Kidney (tissue), 13 donors: ENCODE measurements at regions not wholly inside any gene's neighbourhood (a gene's known extent, or its start where the extent isn't known, plus 50 kb on each side); places are given as distances from the start of the nearest gene placed in this dataset.

Source experiments
- DNase-seq, 5 donors: peaks; one replicate each; pipeline ENCODE4 v3.0.0-alpha.2; 2013 to 2020
- FAIRE-seq: peaks from 2 replicates; lab custom pipeline; 2012; peaks lifted over from hg19 to GRCh38; lab: Jason Lieb, UNC
- H3K27ac ChIP-seq, 2 donors: one replicate each; pipeline ENCODE4 v1.7.0; 2013; ENCODE audit warnings: low read depth in 2 of 2, low read length in 2 of 2, inconsistent platforms in 1 of 2
- H3K27me3 ChIP-seq: one replicate; pipeline ENCODE4 v1.7.1; 2013; ENCODE audit warnings: low read length, inconsistent platforms; ENCODE audit not compliant: control insufficient read depth, insufficient read depth
- H3K36me3 ChIP-seq, 3 donors: one replicate each; pipeline versions ENCODE4 v1.7.0 to v1.7.1; 2013; ENCODE audit warnings: low read length in 3 of 3, control low read depth in 1 of 3, inconsistent platforms in 1 of 3; ENCODE audit not compliant: insufficient read depth in 3 of 3, control insufficient read depth in 2 of 3
- H3K4me1 ChIP-seq, 3 donors: one replicate each; pipeline versions ENCODE4 v1.7.0 to v1.7.1; 2013; ENCODE audit warnings: low read length in 3 of 3, inconsistent platforms in 1 of 3, low read depth in 1 of 3; ENCODE audit not compliant: control insufficient read depth in 2 of 3, insufficient read depth in 2 of 3
- H3K4me3 ChIP-seq, 3 donors: one replicate each; pipeline versions ENCODE4 v1.7.0 to v1.8.1; 2013; ENCODE audit warnings: low read length in 3 of 3, control low read depth in 1 of 3, inconsistent platforms in 1 of 3
- H3K9ac ChIP-seq, 3 donors: one replicate each; pipeline versions ENCODE4 v1.7.0 to v1.7.1; 2013; ENCODE audit warnings: low read length in 3 of 3, control low read depth in 1 of 3, inconsistent platforms in 1 of 3
- H3K9me3 ChIP-seq, 3 donors: one replicate each; pipeline versions ENCODE4 v1.7.0 to v1.7.1; 2013; ENCODE audit warnings: low read length in 3 of 3, control low read depth in 1 of 3, inconsistent platforms in 1 of 3; ENCODE audit not compliant: control insufficient read depth in 2 of 3, insufficient read depth in 1 of 3
- intact Hi-C: fragments of 100-400 bp; cut with DNase I; formaldehyde crosslinking; loops from one replicate; pipeline ENCODE4 v1.11.1; 2022
- TF ChIP-seq, protein P1 (sequence below): IDR thresholded peaks from 3 replicates; pipeline ENCODE4 v1.5.1; 2012; ENCODE audit warnings: mild to moderate bottlenecking, moderate library complexity, borderline replicate concordance; ENCODE audit not compliant: insufficient read depth; ENCODE audit errors: extremely low read depth
- donor health status: control.
- donor health status: control.
- donor health status: control.
- donor health status: control.
- donor health status: control.
- donor health status: DM: yes; HTN: yes; CAD: no.
- donor health status: Normal renal cell carcinoma (clear cell type).

GRCh38 chr13:53405616-53406015 is 377.0 kb downstream of the OLFM4 start:
- DNase-seq (no peak), FAIRE-seq (no peak)
- Histone ChIP-seq H3K27ac (no peak overlapping the region), H3K27me3 (no peaks in the 10 kb centered on the region), H3K9me3 (no peaks in the 10 kb centered on the region), H3K4me1 (no peaks in the 10 kb centered on the region), H3K4me3 (no peak overlapping the region), H3K36me3 (no peaks in the 10 kb centered on the region), H3K9ac (no peak overlapping the region)
- intact Hi-C loops = no loop called here
- TF ChIP-seq, protein P1, sequence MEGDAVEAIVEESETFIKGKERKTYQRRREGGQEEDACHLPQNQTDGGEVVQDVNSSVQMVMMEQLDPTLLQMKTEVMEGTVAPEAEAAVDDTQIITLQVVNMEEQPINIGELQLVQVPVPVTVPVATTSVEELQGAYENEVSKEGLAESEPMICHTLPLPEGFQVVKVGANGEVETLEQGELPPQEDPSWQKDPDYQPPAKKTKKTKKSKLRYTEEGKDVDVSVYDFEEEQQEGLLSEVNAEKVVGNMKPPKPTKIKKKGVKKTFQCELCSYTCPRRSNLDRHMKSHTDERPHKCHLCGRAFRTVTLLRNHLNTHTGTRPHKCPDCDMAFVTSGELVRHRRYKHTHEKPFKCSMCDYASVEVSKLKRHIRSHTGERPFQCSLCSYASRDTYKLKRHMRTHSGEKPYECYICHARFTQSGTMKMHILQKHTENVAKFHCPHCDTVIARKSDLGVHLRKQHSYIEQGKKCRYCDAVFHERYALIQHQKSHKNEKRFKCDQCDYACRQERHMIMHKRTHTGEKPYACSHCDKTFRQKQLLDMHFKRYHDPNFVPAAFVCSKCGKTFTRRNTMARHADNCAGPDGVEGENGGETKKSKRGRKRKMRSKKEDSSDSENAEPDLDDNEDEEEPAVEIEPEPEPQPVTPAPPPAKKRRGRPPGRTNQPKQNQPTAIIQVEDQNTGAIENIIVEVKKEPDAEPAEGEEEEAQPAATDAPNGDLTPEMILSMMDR = no peak

DNA sequence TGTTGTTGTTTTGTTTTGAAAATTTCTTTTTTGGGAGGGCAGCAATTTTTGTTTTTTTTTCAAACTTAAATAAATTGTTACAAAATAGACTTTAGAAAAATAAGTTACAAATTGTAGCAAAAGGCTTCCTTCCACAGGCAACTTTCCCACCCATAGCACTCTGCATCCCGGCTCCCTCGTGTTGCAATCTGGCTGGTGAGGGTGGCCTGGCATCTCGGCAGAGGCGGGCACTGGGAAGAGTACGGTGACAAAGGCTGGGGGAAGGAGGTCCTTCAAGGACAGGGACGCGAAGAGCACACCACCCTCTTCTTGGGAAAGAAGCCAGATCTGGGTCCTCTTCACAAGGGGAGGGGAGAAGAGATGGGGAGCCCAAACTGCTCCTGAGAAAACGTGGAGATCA is 379.7 kb downstream of the OLFM4 start:
- Histone ChIP-seq H3K36me3 (no peaks in the 10 kb centered on the region), H3K27me3 (no peaks in the 10 kb centered on the region), H3K9me3 (no peaks in the 10 kb centered on the region), H3K27ac (no peak overlapping the region), H3K9ac (no peak overlapping the region), H3K4me1 (no peaks in the 10 kb centered on the region), H3K4me3 (no peak overlapping the region)
- DNase-seq (no peak), FAIRE-seq (no peak)
- intact Hi-C loops = no loop called here
- TF ChIP-seq, protein P1 = no peak

- Histone ChIP-seq H3K4me3 (no peak overlapping the region), H3K27me3 (no peaks in the 10 kb centered on the region), H3K36me3 (no peaks in the 10 kb centered on the region), H3K9me3 (no peaks in the 10 kb centered on the region), H3K27ac (no peak overlapping the region), H3K9ac (no peak overlapping the region), H3K4me1 (no peaks in the 10 kb centered on the region)
- TF ChIP-seq, protein P1 = no peak
- intact Hi-C loops = no loop called here
- DNase-seq = peak in 1 of 5 donors; percentile 64
- FAIRE-seq = no peak
Observed at GRCh38 chr13:53408847-53409568, 380.4 kb downstream of the OLFM4 start.
